Activated T-cell treated with anti-CD3 and anti-CD28 coated beads for 24 hours (primary cell): ENCODE measurements at regions not wholly inside any gene's neighbourhood (a gene's known extent, or its start where the extent isn't known, plus 50 kb on each side); places are given as distances from the start of the nearest gene placed in this dataset.

Source experiments
- DNase-seq: peaks from one replicate; pipeline ENCODE4 v3.0.0-alpha.2; 2020; ENCODE audit warnings: low read depth

DNA sequence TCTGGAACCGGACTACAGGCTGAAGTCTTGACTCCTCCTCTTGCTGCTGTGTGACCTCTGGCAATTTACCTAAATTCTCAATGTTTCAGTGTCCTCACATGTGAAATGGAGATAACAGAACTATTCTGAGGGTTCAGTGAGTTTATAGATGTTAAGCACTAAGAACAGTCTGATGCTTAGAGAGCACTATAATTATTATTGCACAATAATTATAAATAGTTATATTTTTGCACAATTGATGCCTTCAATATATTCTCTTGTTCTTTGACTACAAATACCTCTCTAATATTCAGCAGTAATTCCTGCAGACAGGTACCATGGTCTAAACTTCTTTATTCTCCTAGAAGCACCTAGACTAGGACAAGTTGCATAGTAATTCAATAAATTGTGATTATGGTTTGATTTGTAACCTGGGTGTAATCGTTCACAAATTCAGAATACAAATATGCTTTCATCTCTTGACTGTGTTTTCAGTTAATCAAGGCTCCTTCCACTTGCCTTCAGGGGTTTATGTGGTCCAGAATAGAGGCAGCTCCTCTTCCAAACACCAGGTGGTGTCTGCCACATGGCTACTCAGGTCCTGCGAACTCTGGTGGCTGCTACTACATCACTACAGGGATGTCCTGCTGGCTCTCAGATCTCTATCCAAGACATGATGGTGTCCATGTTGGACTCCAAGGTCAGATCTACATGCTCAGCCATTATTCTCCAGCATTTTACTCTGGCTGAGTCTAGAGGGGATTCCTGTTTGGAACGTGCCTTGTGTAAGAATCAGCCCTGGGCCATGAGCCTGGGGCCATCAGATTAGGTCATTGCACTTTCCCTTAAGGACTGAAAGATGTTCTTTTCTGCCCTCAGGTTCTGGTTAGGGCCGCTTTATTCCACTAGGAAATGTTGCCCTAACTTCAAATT, 103.4 kb downstream of the QRFPR start:
- no peak for DNase-seq

DNA sequence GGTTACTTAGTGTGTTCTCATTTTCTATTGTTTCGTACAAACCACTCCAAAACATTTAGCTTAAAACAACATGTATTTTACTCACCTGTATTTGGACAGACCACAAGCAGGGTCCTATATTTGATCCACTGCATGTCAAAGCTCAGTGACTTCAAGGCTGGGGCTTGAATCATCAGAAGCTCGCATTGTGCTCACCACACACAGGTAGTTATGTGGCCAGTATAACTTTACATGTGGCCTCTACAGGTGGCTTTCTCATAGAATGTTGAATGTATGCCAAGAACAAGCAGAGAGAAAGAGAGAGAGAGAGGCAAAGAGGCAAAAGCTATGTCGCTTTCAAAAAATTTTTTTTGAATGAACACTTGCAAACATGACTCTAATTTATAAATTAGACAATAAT, 107.6 kb downstream of the QRFPR start:
- no peak for DNase-seq

DNA sequence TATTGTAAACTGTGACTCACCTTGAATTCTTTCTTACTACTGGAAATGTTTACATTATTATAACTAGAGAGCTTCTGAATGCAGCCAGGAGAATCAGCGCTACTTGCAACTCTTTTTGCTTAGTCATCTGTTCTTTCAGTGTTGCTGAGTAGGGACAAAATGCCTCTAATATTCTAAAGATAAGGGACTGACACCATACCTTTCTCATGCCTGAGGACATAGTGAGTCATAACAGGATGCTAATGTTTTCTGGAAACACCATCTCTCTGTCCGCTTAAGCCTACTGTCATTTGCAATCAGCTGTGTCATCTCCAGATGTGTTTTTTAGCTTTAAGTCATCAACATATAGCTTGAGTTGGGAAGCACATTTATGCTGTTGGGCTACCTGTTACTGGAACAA, 108.3 kb downstream of the QRFPR start:
- DNase-seq, result no peak

DNA sequence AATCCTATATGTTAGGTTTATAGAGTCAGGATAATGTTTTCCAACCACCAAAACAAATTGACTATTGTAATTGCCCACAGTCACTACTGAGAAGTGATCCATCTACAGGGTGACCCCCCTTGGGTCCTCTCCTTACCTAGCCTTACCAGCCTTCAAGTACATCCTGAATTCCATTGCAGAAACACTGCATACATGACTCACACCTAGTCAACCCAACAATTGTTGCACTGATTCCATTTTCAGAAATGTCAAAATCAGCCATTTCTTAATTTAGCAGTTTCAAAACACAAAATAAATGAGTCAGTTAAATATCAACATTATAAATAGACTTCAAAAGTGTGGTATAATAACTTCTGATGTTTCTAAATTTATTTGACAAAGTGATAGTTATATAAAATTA, 106.3 kb upstream of the TNIP3 start:
- no peak for DNase-seq

DNA sequence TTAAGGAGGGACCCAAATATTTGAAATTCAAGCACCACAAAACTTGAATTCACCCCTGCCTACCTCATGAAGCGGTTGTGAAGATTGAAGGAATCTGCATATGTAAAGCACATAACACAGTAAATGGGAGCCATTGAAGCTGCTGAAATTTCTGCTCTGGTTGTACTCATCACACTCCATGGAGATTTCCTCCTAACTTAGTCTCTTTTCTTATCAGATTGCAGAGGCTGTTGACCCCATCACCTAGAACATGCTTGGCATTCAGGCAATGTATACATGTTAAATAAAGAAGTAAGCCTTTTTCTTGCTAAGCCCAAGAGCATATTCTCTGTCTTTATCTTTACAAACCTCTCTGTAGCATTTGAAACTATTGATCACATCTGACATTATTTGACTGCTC, 104.9 kb upstream of the TNIP3 start:
- no peak for DNase-seq

DNA sequence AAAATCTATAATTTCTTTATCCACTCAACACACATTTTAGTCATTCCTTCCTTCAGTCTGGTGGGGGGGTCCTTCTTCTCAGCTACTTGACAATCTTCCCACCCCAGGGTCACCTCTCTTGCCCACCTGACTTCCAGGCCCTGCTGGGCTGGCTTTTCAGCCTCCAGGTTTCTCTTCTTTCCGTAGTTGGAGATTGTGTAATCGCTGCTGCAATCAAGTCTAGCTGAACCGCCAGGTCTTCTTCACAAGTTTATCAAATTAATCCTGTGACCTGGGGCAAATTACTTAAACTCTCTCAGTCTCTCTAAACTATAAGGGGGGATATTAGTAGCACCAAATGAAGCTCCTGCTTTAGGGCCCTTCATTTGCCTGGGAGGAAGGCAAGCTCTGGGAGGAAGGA, 102.9 kb upstream of the TNIP3 start:
- DNase-seq, result no peak

DNA sequence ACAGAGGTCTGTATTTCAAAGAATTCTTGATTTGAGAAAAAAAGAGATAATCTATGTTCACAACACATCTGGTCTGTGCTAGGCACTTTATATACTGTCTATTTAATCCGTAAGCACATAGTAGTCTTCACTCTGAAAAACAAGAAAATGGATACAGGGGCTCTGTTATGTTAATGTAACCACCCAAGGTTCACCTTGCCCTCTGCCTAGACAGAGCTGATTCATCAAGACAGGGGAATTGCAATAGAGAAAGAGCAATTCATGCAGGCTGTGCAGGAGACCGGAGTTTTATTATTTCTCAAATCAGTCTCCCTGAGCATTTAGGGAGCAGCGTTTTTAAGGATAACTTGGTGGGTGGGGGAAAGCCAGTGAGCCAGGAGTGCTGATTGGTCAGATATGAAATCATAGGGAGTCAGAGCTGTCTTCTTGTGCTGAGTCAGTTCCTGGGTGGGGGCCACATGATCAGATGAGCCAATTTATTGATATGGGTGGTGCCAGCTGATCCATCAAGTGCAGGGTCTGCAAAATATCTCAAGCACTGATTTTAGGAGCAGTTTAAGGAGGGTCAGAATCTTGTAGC, 92.9 kb upstream of the TNIP3 start:
- DNase-seq, result no peak

DNA sequence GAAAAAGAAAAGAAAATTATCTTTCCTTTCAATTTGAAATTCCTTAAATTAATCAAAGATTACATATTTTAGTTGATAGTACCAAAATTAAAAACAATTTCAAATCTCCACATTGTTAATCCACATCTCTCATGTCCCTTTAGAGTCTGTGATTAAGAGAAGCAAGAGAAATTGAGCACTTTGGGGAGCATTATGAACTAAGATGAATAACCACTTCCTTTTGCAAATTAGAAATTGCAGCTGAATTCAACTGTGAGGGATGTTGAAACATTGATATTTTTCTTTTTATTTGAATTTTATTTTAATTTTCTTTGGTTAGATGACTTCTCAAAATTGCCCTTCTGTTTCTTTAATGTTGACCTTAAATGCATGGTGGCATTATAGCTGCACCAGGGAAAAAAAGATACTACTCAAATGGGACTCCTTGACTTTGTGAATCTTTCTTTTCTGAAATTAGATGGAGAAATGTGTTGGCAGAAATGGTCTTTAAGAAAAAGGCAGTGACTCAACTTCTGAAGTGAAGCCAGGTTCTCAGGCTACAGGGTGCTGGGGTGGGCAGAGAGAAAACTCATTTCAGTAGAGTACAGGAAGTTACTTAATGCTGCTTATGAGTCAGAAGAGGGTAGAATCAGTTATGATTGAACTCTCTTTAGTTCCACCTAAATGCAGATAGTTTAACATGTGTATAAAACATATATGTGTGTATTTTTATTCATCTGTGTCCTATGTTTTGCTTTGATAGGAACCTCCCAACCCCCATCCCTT, 92.0 kb upstream of the TNIP3 start:
- peak; percentile 50 for DNase-seq

DNA sequence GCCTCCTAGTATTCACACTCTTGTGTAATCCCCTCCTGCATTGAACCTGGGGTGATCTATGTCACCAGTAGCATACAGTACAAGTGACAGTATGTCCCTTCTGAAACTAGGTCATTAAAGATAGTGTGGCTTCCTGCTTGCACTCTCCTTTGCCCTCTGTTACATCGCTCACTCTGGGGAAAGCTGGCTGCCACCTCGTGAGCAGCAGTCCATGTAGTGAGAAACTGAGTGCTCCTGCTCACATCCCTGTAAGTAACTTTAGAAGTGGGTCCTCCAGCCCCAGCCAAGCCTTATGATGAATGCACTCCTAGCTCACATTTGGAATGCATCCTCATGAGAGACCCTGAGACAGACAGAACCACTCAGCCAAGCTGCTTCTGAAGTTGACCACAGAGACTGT, 89.8 kb upstream of the TNIP3 start:
- DNase-seq, result no peak

DNA sequence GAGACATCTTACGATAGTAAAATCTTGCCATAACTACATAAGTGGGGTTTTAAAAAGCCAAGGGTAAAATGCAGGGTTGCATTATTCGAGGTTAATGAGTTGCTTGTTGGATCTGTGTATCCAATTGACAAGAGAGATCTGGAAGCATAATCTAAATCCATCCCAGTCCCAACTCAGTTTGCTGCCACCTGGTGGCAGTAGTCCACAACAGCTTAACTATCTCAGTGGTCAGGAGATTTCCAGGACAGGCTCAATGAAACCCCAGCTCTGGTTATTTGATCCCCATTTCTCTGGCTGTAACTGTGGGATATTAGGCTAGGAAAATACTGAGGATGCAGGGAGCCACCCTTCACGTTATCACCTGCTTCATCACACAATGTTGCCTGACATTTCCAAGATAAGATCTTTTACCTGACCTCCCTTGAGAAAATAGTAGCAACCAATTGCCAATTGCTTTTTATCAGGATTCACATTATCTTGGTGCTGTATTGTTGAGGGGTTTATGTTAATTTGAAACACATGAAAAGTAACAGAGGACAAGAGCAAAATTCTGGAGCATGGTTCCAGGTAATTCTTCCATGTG, 88.2 kb upstream of the TNIP3 start:
- peak; percentile 49 for DNase-seq

DNA sequence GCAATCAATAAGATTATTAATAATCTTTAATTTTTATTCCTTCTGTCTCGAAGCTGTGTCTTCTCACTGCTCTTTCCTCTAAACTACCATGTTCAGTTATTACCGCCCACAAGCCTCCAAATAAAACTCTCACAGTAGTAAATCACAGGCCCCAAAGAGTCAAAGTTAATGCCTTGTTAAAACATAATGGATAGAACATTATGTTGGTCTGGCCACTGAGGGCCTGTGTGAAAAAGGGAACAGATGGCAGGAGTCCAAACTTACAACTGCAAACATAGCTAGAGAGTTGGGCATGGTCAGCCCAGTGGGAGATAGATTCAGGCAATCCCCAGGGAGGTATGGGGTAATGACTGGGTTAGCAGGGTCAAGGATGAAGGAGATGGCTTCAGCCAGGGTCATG, 84.6 kb upstream of the TNIP3 start:
- DNase-seq, result no peak

DNA sequence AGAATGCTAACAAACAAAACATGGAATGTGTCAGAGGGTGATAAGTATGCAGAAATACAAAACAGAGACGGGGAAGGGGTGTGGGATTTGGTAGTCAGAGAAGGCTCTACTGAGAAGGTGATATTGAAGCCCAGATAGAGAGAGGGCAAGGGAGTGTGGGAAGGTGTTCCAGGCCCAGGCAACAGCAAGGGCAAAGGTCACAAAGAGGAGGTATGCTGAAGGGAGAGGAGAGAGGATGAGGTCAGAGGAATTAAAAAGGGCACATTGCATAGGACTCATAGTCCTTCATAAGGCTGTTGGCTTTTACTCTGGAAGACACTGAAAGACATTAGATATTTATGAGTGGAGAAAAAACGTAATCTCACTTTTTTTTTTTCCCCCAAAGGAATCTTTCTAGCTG, 82.6 kb upstream of the TNIP3 start:
- DNase-seq, result no peak

DNA sequence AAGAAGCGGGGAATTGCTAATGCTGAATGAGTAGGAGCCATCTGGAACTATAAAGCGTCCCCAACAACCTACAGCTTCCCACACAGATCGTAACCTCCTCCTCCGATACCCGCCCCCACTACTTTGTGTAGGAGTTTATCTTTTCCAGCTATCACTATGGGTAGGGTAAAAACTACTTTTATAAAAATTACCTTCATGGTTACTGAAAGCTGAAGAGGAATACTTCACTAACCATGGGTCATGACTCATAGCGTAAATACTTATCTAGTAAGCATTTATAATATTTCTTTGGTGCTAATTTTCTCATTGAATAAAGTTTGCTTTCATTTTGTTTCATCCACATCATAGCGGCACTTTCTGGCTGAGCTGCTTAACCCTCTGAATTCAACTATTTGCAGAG, 79.4 kb upstream of the TNIP3 start:
- DNase-seq, result no peak

DNA sequence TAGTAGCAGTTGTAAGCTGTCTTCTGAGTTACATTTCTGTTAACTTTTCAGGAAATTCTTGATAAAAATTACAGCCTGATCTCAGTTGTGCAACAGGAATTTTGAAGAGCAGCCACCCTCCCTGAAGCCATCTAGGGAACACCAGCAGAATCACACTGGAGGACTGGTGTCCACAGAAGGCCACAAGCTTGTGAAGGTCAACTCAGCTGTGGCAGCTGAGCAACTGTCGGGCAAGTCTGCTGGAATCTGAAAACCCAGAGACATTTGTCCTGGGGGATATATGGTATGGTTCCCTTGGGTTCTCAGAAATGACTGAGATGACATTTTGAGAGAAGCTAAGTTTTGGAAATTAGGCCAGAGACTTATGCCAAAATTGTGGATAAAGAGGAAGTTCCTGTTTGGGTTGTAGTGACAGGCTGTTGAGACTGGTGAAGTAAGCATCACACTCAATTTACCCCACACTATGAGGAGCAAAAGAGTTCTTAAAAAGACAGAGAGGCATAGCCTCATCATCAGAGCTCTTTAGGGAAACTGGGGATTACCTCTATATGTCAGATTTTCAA, 78.1 kb upstream of the TNIP3 start:
- no peak for DNase-seq

DNA sequence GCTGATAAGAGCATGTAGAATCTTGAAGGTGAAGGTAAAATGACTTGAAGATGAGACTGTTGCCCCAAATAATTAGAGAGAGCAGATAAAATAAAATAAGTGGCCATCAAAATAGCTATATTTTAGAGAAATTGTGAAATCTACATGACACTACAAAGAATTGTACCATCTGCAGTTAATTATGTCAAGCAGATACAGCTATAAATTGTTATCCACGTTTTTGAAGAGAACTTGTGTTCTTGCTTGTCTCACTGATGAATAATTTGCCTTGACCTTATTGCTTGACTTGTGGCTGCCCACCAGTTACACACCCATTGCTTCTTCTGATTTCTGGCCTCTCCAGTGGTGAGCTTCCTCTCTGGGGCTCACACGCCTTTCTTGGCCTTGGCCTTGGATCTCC, 75.8 kb upstream of the TNIP3 start:
- no peak for DNase-seq

DNA sequence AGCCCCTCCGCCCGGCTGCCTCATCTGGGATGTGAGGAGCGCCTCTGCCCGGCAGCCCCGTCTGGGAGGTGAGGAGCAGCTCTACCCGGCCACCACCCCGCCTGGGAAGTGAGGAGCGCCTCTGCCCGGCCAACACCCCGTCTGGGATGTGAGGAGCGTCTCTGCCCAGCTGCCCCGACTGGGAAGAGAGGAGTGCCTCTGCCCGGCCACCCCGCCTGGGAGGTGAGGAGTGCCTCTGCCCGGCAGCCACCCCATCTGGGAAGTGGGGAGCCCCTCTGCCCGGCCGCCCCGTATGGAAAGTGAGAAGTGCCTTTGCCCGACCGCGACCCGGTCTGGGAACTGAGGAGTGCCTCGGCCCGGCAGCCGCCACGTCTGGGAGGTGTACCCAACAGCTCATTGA, 74.3 kb upstream of the TNIP3 start:
- no peak for DNase-seq

DNA sequence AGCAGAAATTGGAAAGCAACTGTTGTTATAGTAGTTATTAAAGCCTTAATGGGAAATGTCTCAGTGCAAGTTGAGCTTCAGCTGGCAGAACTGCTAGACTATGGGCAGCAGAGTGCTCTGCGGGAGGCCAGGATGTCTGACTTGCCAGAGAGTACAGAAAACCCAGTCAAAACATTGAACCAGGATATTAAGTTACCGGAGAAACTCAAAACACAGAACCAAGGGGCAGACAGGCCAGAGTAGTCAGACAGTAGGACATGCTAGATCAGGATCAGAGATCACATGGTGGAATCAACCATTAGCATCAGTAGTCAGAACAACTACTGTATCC, 72.9 kb upstream of the TNIP3 start:
- no peak for DNase-seq

DNA sequence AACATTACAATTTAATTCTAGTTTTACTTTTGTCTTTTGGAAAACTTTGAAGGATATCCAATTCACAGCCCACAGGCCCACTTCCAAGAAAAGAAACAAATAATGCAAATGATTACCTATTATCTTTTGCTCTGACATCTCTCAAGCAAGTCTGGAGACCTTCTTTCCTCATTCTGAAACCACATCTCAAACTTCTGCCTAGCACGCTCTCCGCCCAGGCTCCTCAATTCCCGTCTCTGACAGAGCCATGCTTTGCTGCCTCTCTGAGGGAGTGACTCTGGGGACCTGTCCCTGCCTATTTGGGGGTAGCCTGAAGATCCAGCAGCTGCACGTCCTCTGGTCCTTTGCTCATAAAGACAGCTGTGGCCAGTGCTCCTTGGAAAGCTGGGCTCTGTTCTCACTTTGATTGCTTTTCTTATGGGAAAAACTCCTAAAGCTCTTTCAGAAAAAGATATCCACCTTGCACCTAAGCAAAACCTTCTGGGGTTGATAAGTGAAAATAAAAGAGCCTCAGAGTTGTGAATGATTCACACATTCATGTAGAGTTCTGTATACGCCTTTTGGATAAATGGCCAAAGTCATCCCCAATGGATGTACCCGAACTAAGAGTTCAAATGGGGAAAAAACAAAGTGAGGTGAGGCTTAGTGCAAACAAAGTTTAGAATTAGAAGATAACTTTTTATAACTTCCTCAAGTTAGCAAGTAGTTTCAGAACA, 72.4 kb upstream of the TNIP3 start:
- DNase-seq, result no peak

DNA sequence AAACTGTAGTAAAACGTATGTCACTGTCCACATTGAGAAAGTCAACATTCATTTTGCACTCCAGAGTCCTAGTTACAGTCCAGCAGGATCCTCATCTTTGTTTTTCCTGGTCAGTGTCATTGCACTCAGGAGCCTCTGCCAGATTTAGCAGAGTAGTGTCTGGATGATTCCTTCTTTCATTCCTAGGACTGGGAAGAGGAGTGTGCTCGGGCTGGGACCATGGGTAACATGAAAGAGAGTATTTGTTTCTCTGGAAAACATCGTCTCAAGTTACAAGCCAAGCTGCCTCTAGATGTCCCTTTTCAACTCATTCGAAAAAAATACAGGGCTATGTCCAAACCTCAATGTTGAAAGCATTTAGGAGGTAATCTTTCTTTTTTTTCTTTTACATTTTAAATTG, 69.9 kb upstream of the TNIP3 start:
- no peak for DNase-seq

DNA sequence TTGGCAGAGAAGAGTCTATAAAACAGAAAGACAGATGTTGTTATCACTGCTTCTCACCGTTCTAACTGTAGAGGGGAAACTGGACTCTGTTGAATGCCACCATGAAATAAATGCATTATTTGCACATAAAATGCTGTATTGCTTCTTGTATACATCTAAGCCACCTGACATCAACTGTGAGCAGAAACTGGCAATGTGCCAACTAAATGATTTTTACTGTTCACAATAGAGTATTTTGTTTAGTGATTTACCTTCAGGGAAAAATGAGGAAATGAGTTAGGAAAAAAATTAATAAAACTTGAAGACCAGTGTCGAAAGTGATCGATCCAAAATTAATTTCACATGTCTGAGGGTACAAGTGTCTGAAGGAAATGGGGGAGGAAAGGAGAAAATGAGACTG, 65.9 kb upstream of the TNIP3 start:
- no peak for DNase-seq

DNA sequence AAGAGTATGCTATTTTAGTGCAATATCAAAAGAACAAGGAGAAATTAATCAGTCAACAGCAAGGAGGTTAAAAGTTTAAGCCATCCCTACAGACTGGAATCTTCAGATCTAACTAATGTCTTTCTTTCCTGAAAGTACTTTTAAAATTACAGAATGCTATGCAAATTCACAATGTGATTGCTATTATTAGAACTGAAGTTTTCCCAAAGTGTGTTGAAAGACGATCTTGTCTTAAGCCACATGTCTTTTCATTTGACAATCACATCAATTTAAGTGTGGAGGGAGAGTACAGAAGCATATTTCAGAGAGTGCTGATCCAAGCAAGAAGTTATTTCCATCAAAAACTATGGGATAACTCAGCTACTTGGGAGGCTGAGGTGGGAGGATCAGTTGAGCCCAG, 64.7 kb upstream of the TNIP3 start:
- DNase-seq, result no peak

DNA sequence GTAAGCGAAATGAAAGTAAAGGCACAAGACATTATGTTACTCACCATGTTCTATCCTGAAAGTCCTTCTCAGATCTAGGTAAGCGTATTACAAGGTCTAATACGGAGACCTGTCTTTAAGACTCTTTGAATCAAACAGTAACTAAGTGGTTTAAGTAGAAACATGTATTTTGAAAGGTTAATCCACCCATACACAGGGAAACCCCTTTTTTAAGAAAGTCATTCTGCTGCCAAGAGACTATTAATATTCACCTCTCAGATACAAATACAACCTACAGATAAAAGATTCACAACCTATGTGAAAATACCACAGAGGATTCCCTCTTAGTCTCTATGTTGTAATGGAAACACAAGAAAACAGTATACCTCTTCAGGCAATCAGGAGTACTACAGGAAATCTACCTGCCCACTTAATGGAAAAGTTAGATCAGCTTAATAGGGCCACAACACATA, 63.2 kb upstream of the TNIP3 start:
- no peak for DNase-seq
